ENCODE measurements at regions not wholly inside any gene's neighbourhood (a gene's known extent, or its start where the extent isn't known, plus 50 kb on each side); places are given as distances from the start of the nearest gene placed in this dataset.

GRCh38 chr1:86296305-86297205 lies 99.6 kb downstream of the ODF2L start:
- DNase-seq (ENCODE audit: low read depth), result no peak

GRCh38 chr1:86289746-86290145 lies 106.4 kb downstream of the ODF2L start:
- no peak for DNase-seq (ENCODE audit: low read depth)

- no peak for DNase-seq (ENCODE audit: low read depth)
Observed at GRCh38 chr1:86289161-86289560, 107.0 kb downstream of the ODF2L start.

- no peak for DNase-seq (ENCODE audit: low read depth)
Observed at GRCh38 chr1:86288586-86289147, 107.5 kb downstream of the ODF2L start.

- DNase-seq (ENCODE audit: low read depth), result no peak
Observed at GRCh38 chr1:86285796-86286195, 110.3 kb downstream of the ODF2L start.

GRCh38 chr1:86282611-86283010 lies 113.5 kb downstream of the ODF2L start:
- DNase-seq (ENCODE audit: low read depth), result no peak

GRCh38 chr1:86277936-86278335 lies 118.2 kb downstream of the ODF2L start:
- no peak for DNase-seq (ENCODE audit: low read depth)

GRCh38 chr1:86273066-86273465 lies 116.5 kb upstream of the COL24A1 start:
- DNase-seq (ENCODE audit: low read depth), result no peak

GRCh38 chr1:86272083-86272482 lies 115.5 kb upstream of the COL24A1 start:
- DNase-seq (ENCODE audit: low read depth), result no peak

GRCh38 chr1:86271046-86271445 lies 114.5 kb upstream of the COL24A1 start:
- DNase-seq (ENCODE audit: low read depth), result no peak

GRCh38 chr1:86263101-86263500 lies 106.5 kb upstream of the COL24A1 start:
- DNase-seq (ENCODE audit: low read depth), result no peak

GRCh38 chr1:86260476-86260875 lies 103.9 kb upstream of the COL24A1 start:
- no peak for DNase-seq (ENCODE audit: low read depth)

GRCh38 chr1:86259390-86259789 lies 102.8 kb upstream of the COL24A1 start:
- peak; percentile 59 for DNase-seq (ENCODE audit: low read depth)

GRCh38 chr1:86258101-86258500 lies 101.5 kb upstream of the COL24A1 start:
- DNase-seq (ENCODE audit: low read depth), result no peak

- no peak for DNase-seq (ENCODE audit: low read depth)
Observed at GRCh38 chr1:86247597-86248279, 91.2 kb upstream of the COL24A1 start.

GRCh38 chr1:86245566-86246190 lies 89.1 kb upstream of the COL24A1 start:
- no peak for DNase-seq (ENCODE audit: low read depth)

- DNase-seq (ENCODE audit: low read depth), result no peak
Observed at GRCh38 chr1:86239894-86240293, 83.3 kb upstream of the COL24A1 start.

GRCh38 chr1:86239490-86239889 lies 82.9 kb upstream of the COL24A1 start:
- no peak for DNase-seq (ENCODE audit: low read depth)

GRCh38 chr1:86238226-86238625 lies 81.7 kb upstream of the COL24A1 start:
- DNase-seq (ENCODE audit: low read depth), result no peak

GRCh38 chr1:86235852-86236251 lies 79.3 kb upstream of the COL24A1 start:
- DNase-seq (ENCODE audit: low read depth), result no peak

GRCh38 chr1:86233403-86233802 lies 76.8 kb upstream of the COL24A1 start:
- DNase-seq (ENCODE audit: low read depth), result no peak

GRCh38 chr1:86231076-86231475 lies 74.5 kb upstream of the COL24A1 start:
- DNase-seq (ENCODE audit: low read depth), result no peak
